ENCODE measurements at regions not wholly inside any gene's neighbourhood (a gene's known extent, or its start where the extent isn't known, plus 50 kb on each side); places are given as distances from the start of the nearest gene placed in this dataset.

- Histone ChIP-seq H3K4me3 (ENCODE audit: low read length) (no peak overlapping the region), H3K36me3 (ENCODE audit: control insufficient read depth, insufficient read depth, low read length) (no peaks in the 10 kb centered on the region), H3K27ac (ENCODE audit: low read depth, low read length) (no peak overlapping the region), H3K9me3 (ENCODE audit: control insufficient read depth, low read length) (no peaks in the 10 kb centered on the region), H3K4me1 (ENCODE audit: control insufficient read depth, insufficient read depth, low read length) (peaks cover 10% of the 10 kb centered on the region), H3K27me3 (ENCODE audit: control insufficient read depth, insufficient read depth, low read length, poor library complexity, severe bottlenecking) (no peaks in the 10 kb centered on the region), H3K9ac (ENCODE audit: extremely low read depth, low read length, poor library complexity, severe bottlenecking) (no peak overlapping the region)
- H3K9me3 Mint-ChIP-seq: peaks cover 5% of the 10 kb centered on the region
- no peaks in the 10 kb centered on the region for H3K27me3 Mint-ChIP-seq (ENCODE audit: insufficient read depth)
- no peaks in the 10 kb centered on the region for H3K36me3 Mint-ChIP-seq (ENCODE audit: low read depth)
- no peak overlapping the region for H3K27ac Mint-ChIP-seq
- no peak for TF ChIP-seq CTCF (conservative IDR thresholded peaks at IDR 0.05)
- no peak for DNase-seq
- no peak overlapping the region for H3K4me3 Mint-ChIP-seq
- peaks cover 15% of the 10 kb centered on the region for H3K4me1 Mint-ChIP-seq
Measured at GRCh38 chr7:23955145-23955544, 245.1 kb downstream of the STK31 start.

GRCh38 chr7:23955600-23956149 is 245.7 kb downstream of the STK31 start:
- no peak for DNase-seq
- Histone ChIP-seq H3K27me3 (ENCODE audit: control insufficient read depth, insufficient read depth, low read length, poor library complexity, severe bottlenecking) (no peaks in the 10 kb centered on the region), H3K4me3 (ENCODE audit: low read length) (no peak overlapping the region), H3K9me3 (ENCODE audit: control insufficient read depth, low read length) (no peaks in the 10 kb centered on the region), H3K9ac (ENCODE audit: extremely low read depth, low read length, poor library complexity, severe bottlenecking) (no peak overlapping the region), H3K4me1 (ENCODE audit: control insufficient read depth, insufficient read depth, low read length) (peaks cover 10% of the 10 kb centered on the region), H3K36me3 (ENCODE audit: control insufficient read depth, insufficient read depth, low read length) (no peaks in the 10 kb centered on the region), H3K27ac (ENCODE audit: low read depth, low read length) (no peak overlapping the region)
- TF ChIP-seq CTCF (conservative IDR thresholded peaks at IDR 0.05): peak; percentile 18
- 92 to 95% methylated on average over 3 to 4 of the region's 4 CpGs for WGBS, 2 experiments (ENCODE audit: insufficient coverage in 1 of 2, insufficient read length in 1 of 2)
- no peak overlapping the region for H3K27ac Mint-ChIP-seq
- no peaks in the 10 kb centered on the region for H3K27me3 Mint-ChIP-seq (ENCODE audit: insufficient read depth)
- no peak overlapping the region for H3K4me3 Mint-ChIP-seq
- H3K36me3 Mint-ChIP-seq (ENCODE audit: low read depth): no peaks in the 10 kb centered on the region
- peaks cover 15% of the 10 kb centered on the region for H3K4me1 Mint-ChIP-seq
- peaks cover 5% of the 10 kb centered on the region for H3K9me3 Mint-ChIP-seq

GRCh38 chr7:23956772-23957576 is 247.0 kb downstream of the STK31 start:
- Histone ChIP-seq H3K27ac (ENCODE audit: low read depth, low read length) (peak overlapping the region; percentile 32), H3K9me3 (ENCODE audit: control insufficient read depth, low read length) (no peaks in the 10 kb centered on the region), H3K9ac (ENCODE audit: extremely low read depth, low read length, poor library complexity, severe bottlenecking) (no peak overlapping the region), H3K27me3 (ENCODE audit: control insufficient read depth, insufficient read depth, low read length, poor library complexity, severe bottlenecking) (no peaks in the 10 kb centered on the region), H3K4me3 (ENCODE audit: low read length) (no peak overlapping the region), H3K4me1 (ENCODE audit: control insufficient read depth, insufficient read depth, low read length) (peaks cover 10% of the 10 kb centered on the region), H3K36me3 (ENCODE audit: control insufficient read depth, insufficient read depth, low read length) (no peaks in the 10 kb centered on the region)
- TF ChIP-seq CTCF (conservative IDR thresholded peaks at IDR 0.05): no peak
- Mint-ChIP-seq H3K4me3 (no peak overlapping the region), H3K9me3 (no peaks in the 10 kb centered on the region), H3K36me3 (ENCODE audit: low read depth) (no peaks in the 10 kb centered on the region), H3K4me1 (peaks cover 15% of the 10 kb centered on the region), H3K27me3 (ENCODE audit: insufficient read depth) (no peaks in the 10 kb centered on the region), H3K27ac (peak overlapping the region; percentile 55)
- DNase-seq: no peak
- 59 to 66% methylated on average over 9 to 10 of the region's 10 CpGs for WGBS, 2 experiments (ENCODE audit: insufficient coverage in 1 of 2, insufficient read length in 1 of 2)
